ENCODE measurements at regions not wholly inside any gene's neighbourhood (a gene's known extent, or its start where the extent isn't known, plus 50 kb on each side); places are given as distances from the start of the nearest gene placed in this dataset.

- H3K36me3 ChIP-seq = no peaks in the 10 kb centered on the region
- no peaks in the 10 kb centered on the region for H3K9me3 ChIP-seq
- no peaks in the 10 kb centered on the region for H3K4me1 ChIP-seq
- no peaks in the 10 kb centered on the region for H3K27me3 ChIP-seq
- DNase-seq = no peak
- TF ChIP-seq, protein P1, sequence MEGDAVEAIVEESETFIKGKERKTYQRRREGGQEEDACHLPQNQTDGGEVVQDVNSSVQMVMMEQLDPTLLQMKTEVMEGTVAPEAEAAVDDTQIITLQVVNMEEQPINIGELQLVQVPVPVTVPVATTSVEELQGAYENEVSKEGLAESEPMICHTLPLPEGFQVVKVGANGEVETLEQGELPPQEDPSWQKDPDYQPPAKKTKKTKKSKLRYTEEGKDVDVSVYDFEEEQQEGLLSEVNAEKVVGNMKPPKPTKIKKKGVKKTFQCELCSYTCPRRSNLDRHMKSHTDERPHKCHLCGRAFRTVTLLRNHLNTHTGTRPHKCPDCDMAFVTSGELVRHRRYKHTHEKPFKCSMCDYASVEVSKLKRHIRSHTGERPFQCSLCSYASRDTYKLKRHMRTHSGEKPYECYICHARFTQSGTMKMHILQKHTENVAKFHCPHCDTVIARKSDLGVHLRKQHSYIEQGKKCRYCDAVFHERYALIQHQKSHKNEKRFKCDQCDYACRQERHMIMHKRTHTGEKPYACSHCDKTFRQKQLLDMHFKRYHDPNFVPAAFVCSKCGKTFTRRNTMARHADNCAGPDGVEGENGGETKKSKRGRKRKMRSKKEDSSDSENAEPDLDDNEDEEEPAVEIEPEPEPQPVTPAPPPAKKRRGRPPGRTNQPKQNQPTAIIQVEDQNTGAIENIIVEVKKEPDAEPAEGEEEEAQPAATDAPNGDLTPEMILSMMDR (IDR thresholded peaks at IDR 0.05) = no peak
- TF ChIP-seq POLR2A (IDR thresholded peaks at IDR 0.05) = no peak
- no peak overlapping the region for H3K27ac ChIP-seq
- no peak overlapping the region for H3K4me3 ChIP-seq
Measured at GRCh38 chr5:159671886-159672285, 244.4 kb upstream of the ADRA1B start.

DNA sequence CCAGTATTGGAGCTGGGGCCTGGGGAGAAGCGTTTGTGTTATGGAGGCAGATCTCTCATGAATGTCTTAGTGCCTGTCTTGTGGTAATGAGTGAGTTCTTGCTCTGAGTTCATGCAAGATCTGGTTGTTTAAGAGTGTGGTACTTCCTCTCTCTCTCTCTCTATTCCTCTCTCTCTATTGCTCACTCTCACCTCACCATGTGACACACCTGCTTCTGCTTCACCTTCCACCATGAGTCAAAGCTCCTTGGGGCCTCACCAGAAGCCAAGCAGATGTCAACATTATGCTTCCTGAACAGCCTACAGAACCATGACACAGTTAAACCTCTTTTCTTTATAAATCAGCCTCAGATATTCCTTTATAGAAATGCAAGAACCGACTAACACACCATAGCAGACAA lies 242.7 kb upstream of the ADRA1B start:
- H3K36me3 ChIP-seq = no peaks in the 10 kb centered on the region
- no peak overlapping the region for H3K4me3 ChIP-seq
- no peak for DNase-seq
- H3K27me3 ChIP-seq = no peaks in the 10 kb centered on the region
- TF ChIP-seq, protein P1 (IDR thresholded peaks at IDR 0.05) = no peak
- no peak for TF ChIP-seq POLR2A (IDR thresholded peaks at IDR 0.05)
- H3K27ac ChIP-seq = no peak overlapping the region
- no peaks in the 10 kb centered on the region for H3K4me1 ChIP-seq
- no peaks in the 10 kb centered on the region for H3K9me3 ChIP-seq

- Histone ChIP-seq H3K4me3 (no peak overlapping the region), H3K27me3 (no peaks in the 10 kb centered on the region), H3K4me1 (no peaks in the 10 kb centered on the region), H3K36me3 (no peaks in the 10 kb centered on the region), H3K9me3 (peaks cover 0 to 8% (median 0%) of the 10 kb centered on the region in 4 donors), H3K27ac (no peak overlapping the region)
- no peak for DNase-seq
- TF ChIP-seq, protein P1 (IDR thresholded peaks at IDR 0.05) = no peak
- TF ChIP-seq POLR2A (IDR thresholded peaks at IDR 0.05) = no peak
Measured at GRCh38 chr5:159678657-159679392, 237.5 kb upstream of the ADRA1B start.

GRCh38 chr5:159680095-159680494 lies 236.2 kb upstream of the ADRA1B start:
- Histone ChIP-seq H3K9me3 (peaks cover 0 to 8% (median 0%) of the 10 kb centered on the region in 4 donors), H3K27me3 (no peaks in the 10 kb centered on the region), H3K36me3 (no peaks in the 10 kb centered on the region), H3K4me1 (no peaks in the 10 kb centered on the region), H3K27ac (no peak overlapping the region), H3K4me3 (no peak overlapping the region)
- no peak for DNase-seq
- TF ChIP-seq POLR2A (IDR thresholded peaks at IDR 0.05) = no peak
- TF ChIP-seq, protein P1 (IDR thresholded peaks at IDR 0.05) = no peak

DNA sequence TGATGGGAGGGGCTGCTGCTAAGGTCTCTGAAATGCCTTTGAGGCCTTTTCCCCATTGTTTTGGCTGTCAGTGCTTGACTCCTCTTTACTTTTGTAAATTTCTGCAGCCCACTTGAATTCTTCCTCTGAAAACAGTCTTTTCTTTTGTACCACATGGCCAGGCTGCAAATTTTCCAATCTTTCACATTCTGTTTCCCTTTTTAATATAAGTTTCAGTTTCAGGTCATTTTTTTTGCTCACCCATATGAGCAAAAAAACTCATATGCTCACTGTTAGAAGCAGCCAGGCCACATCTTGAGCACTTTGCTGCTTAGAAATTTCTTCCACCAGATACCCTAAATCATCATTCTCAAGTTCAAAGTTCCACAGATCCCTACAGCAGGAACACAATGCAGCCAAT lies 234.6 kb upstream of the ADRA1B start:
- DNase-seq = no peak
- no peaks in the 10 kb centered on the region for H3K36me3 ChIP-seq
- H3K4me3 ChIP-seq = no peak overlapping the region
- no peaks in the 10 kb centered on the region for H3K27me3 ChIP-seq
- no peak for TF ChIP-seq POLR2A (IDR thresholded peaks at IDR 0.05)
- TF ChIP-seq, protein P1 (IDR thresholded peaks at IDR 0.05) = no peak
- peaks cover 0 to 8% (median 0%) of the 10 kb centered on the region in 4 donors for H3K9me3 ChIP-seq
- no peak overlapping the region for H3K27ac ChIP-seq
- no peaks in the 10 kb centered on the region for H3K4me1 ChIP-seq
